PC-9 (cell line): ENCODE measurements at regions not wholly inside any gene's neighbourhood (a gene's known extent, or its start where the extent isn't known, plus 50 kb on each side); places are given as distances from the start of the nearest gene placed in this dataset.

Experiments used
- BruUV-seq: library from RNA; stranded (reverse); fragments of 400-500 nt; replicated peaks from 2 replicates; lab custom pipeline; 2021; lab: Mats Ljungman, UMichigan
- CTCF ChIA-PET: fragments of 300-600 bp; sonication (Branson Sonifier 250); formaldehyde crosslinking; loops from one replicate; lab custom pipeline; 2022; ENCODE audit warnings: antibody characterized with exemption; lab: Charles Lee
- POLR2A ChIA-PET: fragments of 300-600 bp; sonication (Branson Sonifier 250); formaldehyde crosslinking; loops from one replicate; lab custom pipeline; 2022; ENCODE audit warnings: antibody characterized with exemption; ENCODE audit not compliant: unreplicated experiment; lab: Charles Lee
- DNase-seq, 2 experiments: peaks; one replicate each; pipeline versions ENCODE4 v3.0.0 to v3.0.0-alpha.2; 2015 to 2022; ENCODE audit warnings: mixed read lengths in 1 of 2
- H2AFZ ChIP-seq: fragments of 200-600 bp; sonication (generic); 2 replicates; pipeline ENCODE4 v1.8.1; 2017; ENCODE audit warnings: antibody characterized with exemption
- H3F3A ChIP-seq: fragments of 200-600 bp; sonication (generic); 2 replicates; pipeline ENCODE4 v1.8.1; 2017; ENCODE audit warnings: antibody characterized with exemption, mild to moderate bottlenecking, low read depth; ENCODE audit not compliant: insufficient read depth
- H3K27ac ChIP-seq: fragments of 200-600 bp; sonication (generic); 2 replicates; pipeline ENCODE4 v1.6.1; 2016; ENCODE audit warnings: mixed run types
- H3K27me3 ChIP-seq: fragments of 200-600 bp; sonication (generic); 2 replicates; pipeline ENCODE4 v1.6.1; 2016; ENCODE audit warnings: low read depth, mixed run types; ENCODE audit not compliant: insufficient read depth
- H3K36me3 ChIP-seq: fragments of 200-600 bp; sonication (generic); 2 replicates; pipeline ENCODE4 v1.6.1; 2016; ENCODE audit warnings: low read depth, mixed run types
- H3K4me1 ChIP-seq: fragments of 200-600 bp; sonication (generic); replicated peaks from 2 replicates; pipeline ENCODE4 v1.6.1; 2016; ENCODE audit warnings: mixed run types; ENCODE audit not compliant: insufficient read depth
- H3K4me2 ChIP-seq: fragments of 200-600 bp; sonication (generic); 2 replicates; pipeline ENCODE4 v1.6.1; 2017; ENCODE audit warnings: mixed run types
- H3K4me3 ChIP-seq: fragments of 200-600 bp; sonication (generic); 2 replicates; pipeline ENCODE4 v1.6.1; 2016; ENCODE audit warnings: mixed run types
- H3K79me2 ChIP-seq: fragments of 200-600 bp; sonication (generic); 2 replicates; pipeline ENCODE4 v1.6.1; 2017; ENCODE audit warnings: low read depth, mixed run types
- H3K9me2 ChIP-seq: fragments of 200-600 bp; sonication (generic); 2 replicates; pipeline ENCODE4 v1.8.1; 2017; ENCODE audit warnings: mild to moderate bottlenecking; ENCODE audit not compliant: insufficient read depth
- H3K9me3 ChIP-seq: fragments of 200-600 bp; sonication (generic); 2 replicates; pipeline ENCODE4 v1.8.1; 2016; ENCODE audit warnings: low read depth; ENCODE audit not compliant: insufficient read depth
- H4K20me1 ChIP-seq: fragments of 200-600 bp; sonication (generic); 2 replicates; pipeline ENCODE4 v1.8.1; 2017; ENCODE audit not compliant: insufficient read depth
- CTCF ChIP-seq: fragments of 200-600 bp; sonication (generic); conservative IDR thresholded peaks from 2 replicates; pipeline ENCODE4 v1.6.1; 2017; ENCODE audit warnings: mixed run types, antibody characterized with exemption, mild to moderate bottlenecking, moderate library complexity
- EZH2 ChIP-seq: fragments of 200-600 bp; sonication (generic); IDR thresholded peaks from 2 replicates; pipeline ENCODE4 v1.8.0; 2017; ENCODE audit warnings: antibody characterized with exemption, low read depth
- intact Hi-C: fragments of 100-400 bp; cut with micrococcal nuclease; formaldehyde crosslinking; loops from one replicate; pipeline ENCODE4 v1.10.0; 2022; ENCODE audit not compliant: unreplicated experiment

GRCh38 chr22:34570408-34570807 is 495.6 kb upstream of the ISX start:
- no peaks in the 10 kb centered on the region for H3K4me1 ChIP-seq
- H4K20me1 ChIP-seq: no peaks in the 10 kb centered on the region; the same call in 1 of the 2 replicates
- no peak overlapping the region for H2AFZ ChIP-seq
- no peak for DNase-seq
- no peak overlapping the region for H3K4me3 ChIP-seq
- H3K79me2 ChIP-seq: no peaks in the 10 kb centered on the region
- no peaks in the 10 kb centered on the region for H3K9me3 ChIP-seq
- TF ChIP-seq CTCF (no peak), EZH2 (no peak)
- intact Hi-C loops: no loop called here
- BruUV-seq: no TSS peak
- no peaks in the 10 kb centered on the region for H3K9me2 ChIP-seq
- ChIA-PET CTCF (no interaction called here), POLR2A (no interaction called here)
- no peaks in the 10 kb centered on the region for H3F3A ChIP-seq
- H3K27ac ChIP-seq: no peak overlapping the region
- H3K4me2 ChIP-seq: no peak overlapping the region
- no peaks in the 10 kb centered on the region for H3K27me3 ChIP-seq
- no peaks in the 10 kb centered on the region for H3K36me3 ChIP-seq

- BruUV-seq: no TSS peak
- no peaks in the 10 kb centered on the region for H3K9me3 ChIP-seq
- intact Hi-C loops: no loop called here
- no peak overlapping the region for H3K27ac ChIP-seq
- no peaks in the 10 kb centered on the region; the same call in 1 of the 2 replicates for H4K20me1 ChIP-seq
- H3K79me2 ChIP-seq: no peaks in the 10 kb centered on the region
- no peaks in the 10 kb centered on the region for H3K36me3 ChIP-seq
- CTCF ChIA-PET: no interaction called here
- no peak overlapping the region for H3K4me2 ChIP-seq
- H3K4me3 ChIP-seq: no peak overlapping the region
- H3F3A ChIP-seq: no peaks in the 10 kb centered on the region
- H3K4me1 ChIP-seq: no peaks in the 10 kb centered on the region
- no peaks in the 10 kb centered on the region for H3K9me2 ChIP-seq
- DNase-seq: no peak
- TF ChIP-seq EZH2 (no peak), CTCF (no peak)
- POLR2A ChIA-PET: no interaction called here
- no peak overlapping the region for H2AFZ ChIP-seq
- no peaks in the 10 kb centered on the region for H3K27me3 ChIP-seq
These were observed 486.4 kb upstream of the ISX start for GRCh38 chr22:34579519-34579918.

GRCh38 chr22:34587357-34588356 is 478.3 kb upstream of the ISX start:
- BruUV-seq: no TSS peak

More at GRCh38 chr22:34587357-34588356, 478.3 kb upstream of the ISX start:
- Histone ChIP-seq H3K27me3 (no peaks in the 10 kb centered on the region), H4K20me1 (no peaks in the 10 kb centered on the region), H3K27ac (no peak overlapping the region), H3K4me1 (no peaks in the 10 kb centered on the region), H3K4me2 (no peak overlapping the region), H3K36me3 (no peaks in the 10 kb centered on the region), H3K4me3 (no peak overlapping the region), H3K79me2 (no peaks in the 10 kb centered on the region), H3F3A (no peaks in the 10 kb centered on the region), H3K9me3 (no peaks in the 10 kb centered on the region), H2AFZ (no peak overlapping the region), H3K9me2 (no peaks in the 10 kb centered on the region)
- ChIA-PET POLR2A (interaction anchor here (0.6 kb wide), 1 partner anchor 51 kb away, joined by 4 read pairs; no protein-coding TSS in a partner anchor), CTCF (no interaction called here)
- TF ChIP-seq EZH2 (no peak), CTCF (no peak)
- DNase-seq: peak in 1 of 2 experiments; percentile 14
- intact Hi-C loops: no loop called here
